K562 (cell line): ENCODE measurements at regions not wholly inside any gene's neighbourhood (a gene's known extent, or its start where the extent isn't known, plus 50 kb on each side); places are given as distances from the start of the nearest gene placed in this dataset.

Experiments
- ATAC-seq: fragments of 200-7000 bp; cut with Tn5 transposase; 3 replicates; pipeline ENCODE4 v1.9.1; 2020; ENCODE audit warnings: moderate library complexity
- BruUV-seq: library from RNA; stranded (reverse); fragments of 400-500 nt; replicated peaks from 2 replicates; lab custom pipeline; 2021; lab: Mats Ljungman, UMichigan
- CTCF ChIA-PET: fragments of 300-600 bp; formaldehyde crosslinking; extraction: SDS; loops from one replicate; lab custom pipeline; 2021; ENCODE audit warnings: low intra/inter-chr PET ratio; lab: Yijun Ruan, JAX
- POLR2A ChIA-PET: fragments of 300-600, 350-650 bp; sonication (Branson Sonifier 250); formaldehyde crosslinking; extraction: SDS; loops from one replicate; lab custom pipeline; 2021; ENCODE audit warnings: antibody characterized with exemption, inconsistent platforms; lab: Yijun Ruan, JAX
- DNase-seq, 4 experiments: peaks; one replicate each; pipeline versions ENCODE4 v3.0.0 to v3.0.0-alpha.2; 2011 to 2018; ENCODE audit warnings: low spot score in 3 of 4, mixed read lengths in 3 of 4; ENCODE audit errors: extremely low read depth in 1 of 4
- FAIRE-seq: peaks from 2 replicates; lab custom pipeline; 2011; peaks lifted over from hg19 to GRCh38; lab: Jason Lieb, UNC
- H2AFZ ChIP-seq: 2 replicates; pipeline ENCODE4 v1.6.0; 2011; ENCODE audit warnings: low read depth, low read length, control low read depth, inconsistent platforms
- H3K27ac ChIP-seq: fragments of 200-600 bp; 3 replicates; pipeline ENCODE4 v1.8.0; 2011; ENCODE audit warnings: low read depth, mild to moderate bottlenecking, control low read depth, inconsistent platforms, low read length, moderate library complexity, mixed read lengths; ENCODE audit errors: extremely low read depth
- H3K27me3 ChIP-seq, 2 experiments: fragments of 300-600 bp in 1 of 2; 2 replicates in 1 of 2; 3 replicates in 1 of 2; pipeline versions ENCODE4 v1.6.0 to v1.8.0; 2011; ENCODE audit warnings: inconsistent platforms in 2 of 2, low read length in 2 of 2, mild to moderate bottlenecking in 1 of 2, mixed read lengths in 1 of 2, moderate library complexity in 1 of 2; ENCODE audit not compliant: control insufficient read depth in 2 of 2, insufficient read depth in 2 of 2
- H3K36me3 ChIP-seq: fragments of 300-600 bp; 3 replicates; pipeline ENCODE4 v1.8.0; 2011; ENCODE audit warnings: mild to moderate bottlenecking, low read length, inconsistent platforms; ENCODE audit not compliant: control insufficient read depth, insufficient read depth
- H3K4me1 ChIP-seq, 2 experiments: fragments of 200-600 bp in 1 of 2; replicated peaks in 1 of 2; 2 replicates in 1 of 2; 3 replicates in 1 of 2; pipeline versions ENCODE4 v1.5.1 to v1.8.0; 2011; ENCODE audit warnings: inconsistent platforms in 2 of 2, low read length in 2 of 2, mild to moderate bottlenecking in 1 of 2, mixed read lengths in 1 of 2, moderate library complexity in 1 of 2; ENCODE audit not compliant: control insufficient read depth in 2 of 2, insufficient read depth in 2 of 2
- H3K4me2 ChIP-seq: 2 replicates; pipeline ENCODE4 v1.6.1; 2011; ENCODE audit warnings: low read length, control low read depth, inconsistent platforms, mixed read lengths; ENCODE audit not compliant: insufficient read depth
- H3K4me3 ChIP-seq: fragments of 200-600 bp; sonication (generic), shearing (Covaris generic); 2 replicates; pipeline ENCODE4 v1.5.1; 2016; ENCODE audit warnings: control low read depth, inconsistent platforms
- H3K79me2 ChIP-seq: fragments of 200-600 bp; 3 replicates; pipeline ENCODE4 v1.8.0; 2011; ENCODE audit warnings: low read length, inconsistent platforms; ENCODE audit not compliant: control insufficient read depth, insufficient read depth
- H3K9ac ChIP-seq, 2 experiments: 2 replicates each; pipeline versions ENCODE4 v1.6.0 to v1.6.1; 2011; ENCODE audit warnings: low read depth in 2 of 2, low read length in 2 of 2, control low read depth in 1 of 2, inconsistent platforms in 1 of 2, mild to moderate bottlenecking in 1 of 2, mixed read lengths in 1 of 2; ENCODE audit not compliant: insufficient read depth in 1 of 2
- H3K9me1 ChIP-seq: one replicate; pipeline ENCODE4 v1.6.0; 2011; ENCODE audit warnings: inconsistent platforms, mild to moderate bottlenecking, low read length, moderate library complexity; ENCODE audit not compliant: control insufficient read depth, insufficient read depth
- H3K9me3 ChIP-seq: replicated peaks from 2 replicates; pipeline ENCODE4 v1.5.1; 2011; ENCODE audit warnings: low read depth, low read length, inconsistent platforms; ENCODE audit not compliant: control insufficient read depth, insufficient read depth
- H4K20me1 ChIP-seq: replicated peaks from 2 replicates; pipeline ENCODE4 v1.6.1; 2011; ENCODE audit warnings: low read length, inconsistent platforms, mixed read lengths; ENCODE audit not compliant: control insufficient read depth, insufficient read depth
- CBX8 ChIP-seq: fragments of 200-600 bp; sonication (generic); IDR thresholded peaks from 2 replicates; pipeline ENCODE4 v1.6.1; 2012; ENCODE audit warnings: borderline replicate concordance, mixed run types, low read depth, mild to moderate bottlenecking, moderate library complexity, mixed read lengths, low read length, control low read depth, inconsistent platforms; ENCODE audit not compliant: poor library complexity, severe bottlenecking; ENCODE audit errors: extremely low read depth
- CEBPB ChIP-seq: fragments of 450-650 bp; IDR thresholded peaks from 2 replicates; pipeline ENCODE4 v1.6.1; 2016; ENCODE audit warnings: missing genetic modification characterization, missing compliant biosample characterization
- CHD1 ChIP-seq: fragments of 200-600 bp; sonication (generic); IDR thresholded peaks from one replicate; pipeline ENCODE4 v1.6.1; 2012; ENCODE audit warnings: mild to moderate bottlenecking, moderate library complexity, low read length, inconsistent platforms
- MCM3 ChIP-seq: fragments of 450-650 bp; IDR thresholded peaks from 2 replicates; pipeline ENCODE4 v1.6.1; 2016
- NFIC ChIP-seq: fragments of 450-650 bp; IDR thresholded peaks from 2 replicates; pipeline ENCODE4 v1.6.1; 2017; ENCODE audit warnings: mild to moderate bottlenecking, inconsistent platforms
- SMC3 ChIP-seq: conservative IDR thresholded peaks from 2 replicates; pipeline ENCODE4 v1.6.1; 2011; ENCODE audit warnings: low read depth, low read length, improper control_type of control experiment; ENCODE audit not compliant: insufficient read depth
- U2AF2 ChIP-seq: fragments of 200-400 bp; formaldehyde crosslinking; optimal IDR thresholded peaks from 2 replicates; pipeline ENCODE3; 2017; ENCODE audit warnings: low read depth, mild to moderate bottlenecking, low read length
- ZNF124 ChIP-seq: sonication (generic); formaldehyde crosslinking; IDR thresholded peaks from 2 replicates; pipeline ENCODE4 v1.8.1; 2022; ENCODE audit warnings: missing genetic modification reagents
- ZNF316 ChIP-seq: fragments of 450-650 bp; IDR thresholded peaks from 2 replicates; pipeline ENCODE4 v1.6.1; 2016
- in situ Hi-C: fragments of 300-500 bp; cut with MboI; formaldehyde crosslinking; loops from 4 replicates; pipeline ENCODE4 v1.15.0; 2018; ENCODE audit warnings: inconsistent platforms, mixed read lengths
- intact Hi-C: fragments of 100-400 bp; cut with micrococcal nuclease; formaldehyde crosslinking; loops from 2 replicates; pipeline ENCODE4 v1.14.2; 2022
- TF ChIP-seq, protein P1 (sequence below): fragments of 250-450 bp; sonication (Bioruptor Pico); IDR thresholded peaks from 2 replicates; pipeline ENCODE4 v1.5.0; 2021; ENCODE audit warnings: mild to moderate bottlenecking, borderline replicate concordance
- TF ChIP-seq, protein P2 (sequence below): fragments of 250-450 bp; sonication (Bioruptor Pico); IDR thresholded peaks from 2 replicates; pipeline ENCODE4 v1.8.0; 2022; ENCODE audit warnings: inconsistent platforms, mild to moderate bottlenecking, moderate library complexity, borderline replicate concordance
- TF ChIP-seq, protein P3 (sequence below): fragments of 250-450 bp; sonication (Bioruptor Pico); IDR thresholded peaks from 2 replicates; pipeline ENCODE4 v1.9.0; 2021; ENCODE audit warnings: mild to moderate bottlenecking, inconsistent platforms

GRCh38 chr14:27484633-27485032, 886.8 kb upstream of the NOVA1 start:
- no peaks in the 10 kb centered on the region for H3K27me3 ChIP-seq
- DNase-seq = no peak
- no peak overlapping the region for H3K9ac ChIP-seq
- H3K4me1 ChIP-seq = no peaks in the 10 kb centered on the region
- CTCF ChIA-PET = no interaction called here
- H4K20me1 ChIP-seq = no peaks in the 10 kb centered on the region
- H3K27ac ChIP-seq = no peak overlapping the region
- intact Hi-C loops = no loop called here
- no peaks in the 10 kb centered on the region for H3K9me3 ChIP-seq
- in situ Hi-C loops = no loop called here
- no peaks in the 10 kb centered on the region for H3K36me3 ChIP-seq
- H3K4me3 ChIP-seq = no peak overlapping the region
- H3K4me2 ChIP-seq = no peak overlapping the region
- TF ChIP-seq ZNF316 = peak; percentile 38; the same call in 1 of the 2 replicates
- no peak for TF ChIP-seq CEBPB
- no TSS peak for BruUV-seq
- H3K9me1 ChIP-seq = no peaks in the 10 kb centered on the region
- no peaks in the 10 kb centered on the region for H3K79me2 ChIP-seq
- FAIRE-seq = no peak
- H2AFZ ChIP-seq = no peak overlapping the region
- POLR2A ChIA-PET = no interaction called here
- ATAC-seq = no peak

DNA sequence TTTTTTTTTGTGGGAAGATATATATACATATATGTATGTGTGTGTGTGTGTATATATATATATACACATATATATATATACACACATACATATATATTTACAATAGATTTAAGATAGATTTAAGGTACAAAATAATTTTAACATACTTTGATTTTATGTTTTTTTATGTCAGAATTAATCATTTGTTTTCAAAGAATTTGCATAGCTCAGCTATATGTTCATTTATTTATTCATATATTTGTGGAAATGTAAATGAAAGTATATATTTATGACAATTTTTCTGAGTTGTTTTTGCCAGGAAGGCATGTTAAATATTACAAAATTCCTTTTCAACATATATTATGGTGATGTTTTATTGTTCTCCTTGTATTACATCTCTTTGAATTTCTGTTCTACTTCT, 887.4 kb upstream of the NOVA1 start:
- in situ Hi-C loops (no loop called here), intact Hi-C loops (no loop called here)
- TF ChIP-seq U2AF2 (no peak), ZNF124 (CRISPR knock-in tag) (no peak), NFIC (no peak), SMC3 (no peak), MCM3 (no peak), CHD1 (no peak), CBX8 (no peak)
- TF ChIP-seq, protein P1, sequence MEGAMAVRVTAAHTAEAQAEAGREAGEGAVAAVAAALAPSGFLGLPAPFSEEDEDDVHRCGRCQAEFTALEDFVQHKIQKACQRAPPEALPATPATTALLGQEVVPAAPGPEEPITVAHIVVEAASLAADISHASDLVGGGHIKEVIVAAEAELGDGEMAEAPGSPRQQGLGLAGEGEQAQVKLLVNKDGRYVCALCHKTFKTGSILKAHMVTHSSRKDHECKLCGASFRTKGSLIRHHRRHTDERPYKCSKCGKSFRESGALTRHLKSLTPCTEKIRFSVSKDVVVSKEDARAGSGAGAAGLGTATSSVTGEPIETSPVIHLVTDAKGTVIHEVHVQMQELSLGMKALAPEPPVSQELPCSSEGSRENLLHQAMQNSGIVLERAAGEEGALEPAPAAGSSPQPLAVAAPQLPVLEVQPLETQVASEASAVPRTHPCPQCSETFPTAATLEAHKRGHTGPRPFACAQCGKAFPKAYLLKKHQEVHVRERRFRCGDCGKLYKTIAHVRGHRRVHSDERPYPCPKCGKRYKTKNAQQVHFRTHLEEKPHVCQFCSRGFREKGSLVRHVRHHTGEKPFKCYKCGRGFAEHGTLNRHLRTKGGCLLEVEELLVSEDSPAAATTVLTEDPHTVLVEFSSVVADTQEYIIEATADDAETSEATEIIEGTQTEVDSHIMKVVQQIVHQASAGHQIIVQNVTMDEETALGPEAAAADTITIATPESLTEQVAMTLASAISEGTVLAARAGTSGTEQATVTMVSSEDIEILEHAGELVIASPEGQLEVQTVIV (CRISPR knock-in tag) = no peak
- TF ChIP-seq, protein P2, sequence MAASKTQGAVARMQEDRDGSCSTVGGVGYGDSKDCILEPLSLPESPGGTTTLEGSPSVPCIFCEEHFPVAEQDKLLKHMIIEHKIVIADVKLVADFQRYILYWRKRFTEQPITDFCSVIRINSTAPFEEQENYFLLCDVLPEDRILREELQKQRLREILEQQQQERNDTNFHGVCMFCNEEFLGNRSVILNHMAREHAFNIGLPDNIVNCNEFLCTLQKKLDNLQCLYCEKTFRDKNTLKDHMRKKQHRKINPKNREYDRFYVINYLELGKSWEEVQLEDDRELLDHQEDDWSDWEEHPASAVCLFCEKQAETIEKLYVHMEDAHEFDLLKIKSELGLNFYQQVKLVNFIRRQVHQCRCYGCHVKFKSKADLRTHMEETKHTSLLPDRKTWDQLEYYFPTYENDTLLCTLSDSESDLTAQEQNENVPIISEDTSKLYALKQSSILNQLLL (CRISPR knock-in tag) = no peak
- TF ChIP-seq, protein P3, sequence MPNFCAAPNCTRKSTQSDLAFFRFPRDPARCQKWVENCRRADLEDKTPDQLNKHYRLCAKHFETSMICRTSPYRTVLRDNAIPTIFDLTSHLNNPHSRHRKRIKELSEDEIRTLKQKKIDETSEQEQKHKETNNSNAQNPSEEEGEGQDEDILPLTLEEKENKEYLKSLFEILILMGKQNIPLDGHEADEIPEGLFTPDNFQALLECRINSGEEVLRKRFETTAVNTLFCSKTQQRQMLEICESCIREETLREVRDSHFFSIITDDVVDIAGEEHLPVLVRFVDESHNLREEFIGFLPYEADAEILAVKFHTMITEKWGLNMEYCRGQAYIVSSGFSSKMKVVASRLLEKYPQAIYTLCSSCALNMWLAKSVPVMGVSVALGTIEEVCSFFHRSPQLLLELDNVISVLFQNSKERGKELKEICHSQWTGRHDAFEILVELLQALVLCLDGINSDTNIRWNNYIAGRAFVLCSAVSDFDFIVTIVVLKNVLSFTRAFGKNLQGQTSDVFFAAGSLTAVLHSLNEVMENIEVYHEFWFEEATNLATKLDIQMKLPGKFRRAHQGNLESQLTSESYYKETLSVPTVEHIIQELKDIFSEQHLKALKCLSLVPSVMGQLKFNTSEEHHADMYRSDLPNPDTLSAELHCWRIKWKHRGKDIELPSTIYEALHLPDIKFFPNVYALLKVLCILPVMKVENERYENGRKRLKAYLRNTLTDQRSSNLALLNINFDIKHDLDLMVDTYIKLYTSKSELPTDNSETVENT (CRISPR knock-in tag) = no peak

More for the DNA sequence above, 887.4 kb upstream of the NOVA1 start:
- FAIRE-seq (no peak), ATAC-seq (no peak), DNase-seq (no peak)
- Histone ChIP-seq H3K9me1 (no peaks in the 10 kb centered on the region), H3K9ac (no peak overlapping the region), H3K9me3 (no peaks in the 10 kb centered on the region), H3K4me1 (no peaks in the 10 kb centered on the region), H2AFZ (no peak overlapping the region), H3K79me2 (no peaks in the 10 kb centered on the region), H3K36me3 (no peaks in the 10 kb centered on the region), H3K4me3 (no peak overlapping the region), H3K4me2 (no peak overlapping the region), H3K27ac (no peak overlapping the region), H4K20me1 (no peaks in the 10 kb centered on the region), H3K27me3 (no peaks in the 10 kb centered on the region)
- POLR2A ChIA-PET = no interaction called here
- CTCF ChIA-PET = no interaction called here
- BruUV-seq = no TSS peak
